ENCODE measurements at regions not wholly inside any gene's neighbourhood (a gene's known extent, or its start where the extent isn't known, plus 50 kb on each side); places are given as distances from the start of the nearest gene placed in this dataset.

GRCh38 chr17:27085517-27085916, 208.4 kb upstream of the WSB1 start (continued):
- TF ChIP-seq BCLAF1 (IDR thresholded peaks at IDR 0.05; ENCODE audit: borderline replicate concordance in 1 of 2, control insufficient read depth in 1 of 2, low read depth in 2 of 2, low read length in 1 of 2) = peak in 1 of 2 experiments; percentile 73; a peak in 1 of 4 replicates
- no peak for TF ChIP-seq HNRNPUL1 (IDR thresholded peaks at IDR 0.05; ENCODE audit: low read length)
- TF ChIP-seq NBN (IDR thresholded peaks at IDR 0.05; ENCODE audit: low read depth) = no peak
- TF ChIP-seq NCOA1 (IDR thresholded peaks at IDR 0.05; ENCODE audit: low read depth) = no peak
- peak; percentile 54; the same call in 1 of the 2 replicates for TF ChIP-seq POLR2AphosphoS5 (IDR thresholded peaks at IDR 0.05; ENCODE audit: control insufficient read depth, insufficient read depth, low read depth, low read length)
- no peak for TF ChIP-seq RUNX1 (IDR thresholded peaks at IDR 0.05; ENCODE audit: low read depth)

- CTCF ChIA-PET (ENCODE audit: low intra/inter-chr PET ratio) = no interaction called here
- Histone ChIP-seq H3K9ac (ENCODE audit: insufficient read depth in 1 of 2, low read depth in 2 of 2, low read length in 2 of 2) (peak overlapping the region in 1 of 2 experiments; percentile 87; a peak in 2 of 4 replicates), H3K79me2 (ENCODE audit: control insufficient read depth, insufficient read depth, low read length) (peaks cover 97% of the 10 kb centered on the region), H3K27me3 (ENCODE audit: control insufficient read depth in 2 of 2, insufficient read depth in 2 of 2, low read length in 2 of 2) (no peaks in the 10 kb centered on the region), H3K4me1 (replicated peaks in 1 of 2; ENCODE audit: control insufficient read depth in 2 of 2, insufficient read depth in 2 of 2, low read length in 2 of 2) (peaks cover 0 to 8% of the 10 kb centered on the region in 2 experiments; a peak in 4 of 5 replicates), H3K4me2 (ENCODE audit: insufficient read depth, low read length) (peak overlapping the region; percentile 84), H3K4me3 (peak overlapping the region; percentile 83), H4K20me1 (replicated peaks; ENCODE audit: control insufficient read depth, insufficient read depth, low read length) (peaks cover 38% of the 10 kb centered on the region), H3K9me1 (ENCODE audit: control insufficient read depth, insufficient read depth, low read length) (peaks cover 3% of the 10 kb centered on the region), H2AFZ (ENCODE audit: low read depth, low read length) (no peak overlapping the region), H3K9me3 (replicated peaks; ENCODE audit: control insufficient read depth, insufficient read depth, low read depth, low read length) (no peaks in the 10 kb centered on the region), H3K27ac (ENCODE audit: extremely low read depth, low read depth, low read length) (no peak overlapping the region; the same call in 2 of the 3 replicates), H3K36me3 (ENCODE audit: control insufficient read depth, insufficient read depth, low read length) (peaks cover 35% of the 10 kb centered on the region; the same call in 2 of the 3 replicates)
- ATAC-seq (no peak), DNase-seq (ENCODE audit: extremely low read depth in 1 of 4, low spot score in 3 of 4) (no peak), FAIRE-seq (no peak)
- in situ Hi-C loops (cut with MboI) = no loop called here
- intact Hi-C loops (cut with micrococcal nuclease) = loop anchor here (10.0 kb wide), 5 partner anchors 48 to 488 kb away; partner anchors contain the start of gene WSB1
- POLR2A ChIA-PET = interaction anchor here (1.0 to 1.8 kb wide), 5 partner anchors 9 to 208 kb away, joined by 3 to 10 read pairs (median 6); no protein-coding TSS in a partner anchor
- WGBS (ENCODE audit: insufficient coverage, low coverage, missing lambda C conversion rate) = 22% methylated on average over 4 of the region's 4 CpGs
- BruUV-seq (replicated peaks) = no TSS peak
- TF ChIP-seq NFATC3 (IDR thresholded peaks at IDR 0.05) (no peak), KLF16 (IDR thresholded peaks at IDR 0.05) (no peak), ZKSCAN8 (CRISPR knock-in tag; IDR thresholded peaks at IDR 0.05) (no peak), ETV1 (tag; conservative IDR thresholded peaks at IDR 0.05; ENCODE audit: low read depth) (no peak), RBM39 (optimal IDR thresholded peaks at IDR 0.05; ENCODE audit: low read depth, low read length) (no peak), PML (IDR thresholded peaks at IDR 0.05; ENCODE audit: low read length) (peak; percentile 20; the same call in 1 of the 2 replicates), GTF3C2 (IDR thresholded peaks at IDR 0.05; ENCODE audit: borderline replicate concordance, extremely low read depth, insufficient read length) (no peak), TCF3 (CRISPR knock-in tag; IDR thresholded peaks at IDR 0.05) (no peak)
These were observed 207.4 kb upstream of the WSB1 start for GRCh38 chr17:27086526-27086925.

All from K562 (cell line).